Bronchial epithelial cell (primary cell): ENCODE measurements at regions not wholly inside any gene's neighbourhood (a gene's known extent, or its start where the extent isn't known, plus 50 kb on each side); places are given as distances from the start of the nearest gene placed in this dataset.
A peak's percentile ranks its signal among the peaks of the same experiment; 100 is the strongest.

Experiments
- DNase-seq: peaks from one replicate; pipeline ENCODE4 v3.0.0-alpha.2; 2010; ENCODE audit warnings: low read depth
- FAIRE-seq: peaks from 2 replicates; lab custom pipeline; 2011; peaks lifted over from hg19 to GRCh38; lab: Jason Lieb, UNC
- H3K27me3 ChIP-seq: 2 replicates; pipeline ENCODE4 v1.5.1; 2011; ENCODE audit warnings: low read length; ENCODE audit not compliant: control insufficient read depth, insufficient read depth
- H3K36me3 ChIP-seq: 2 replicates; pipeline ENCODE4 v1.5.1; 2011; ENCODE audit warnings: low read length; ENCODE audit not compliant: control insufficient read depth, insufficient read depth
- H3K4me3 ChIP-seq: 2 replicates; pipeline ENCODE4 v1.5.1; 2011; ENCODE audit warnings: mild to moderate bottlenecking, low read depth, low read length, control low read depth
- CTCF ChIP-seq: IDR thresholded peaks from 2 replicates; pipeline ENCODE4 v1.5.1; 2011; ENCODE audit warnings: mild to moderate bottlenecking, moderate library complexity, low read length, control low read depth, inconsistent platforms; ENCODE audit not compliant: insufficient read depth, severe bottlenecking

GRCh38 chr7:121755286-121755685 is 117.7 kb upstream of the PTPRZ1 start:
- TF ChIP-seq CTCF = no peak
- no peak overlapping the region for H3K4me3 ChIP-seq
- no peak for FAIRE-seq
- no peaks in the 10 kb centered on the region for H3K27me3 ChIP-seq
- no peak for DNase-seq
- no peaks in the 10 kb centered on the region for H3K36me3 ChIP-seq

GRCh38 chr7:121753944-121754343 is 119.0 kb upstream of the PTPRZ1 start:
- TF ChIP-seq CTCF = no peak
- no peak overlapping the region for H3K4me3 ChIP-seq
- FAIRE-seq (no peak), DNase-seq (no peak)
- H3K27me3 ChIP-seq = no peaks in the 10 kb centered on the region
- H3K36me3 ChIP-seq = no peaks in the 10 kb centered on the region

GRCh38 chr7:121752706-121753105 is 120.3 kb upstream of the PTPRZ1 start:
- DNase-seq (no peak), FAIRE-seq (no peak)
- H3K4me3 ChIP-seq = no peak overlapping the region
- TF ChIP-seq CTCF = peak; percentile 37
- no peaks in the 10 kb centered on the region for H3K36me3 ChIP-seq
- no peaks in the 10 kb centered on the region for H3K27me3 ChIP-seq

- no peak for FAIRE-seq
- no peak for TF ChIP-seq CTCF
- peak; percentile 75 for DNase-seq
These were observed 124.4 kb upstream of the PTPRZ1 start for GRCh38 chr7:121748546-121748945.

GRCh38 chr7:121745856-121746255 is 127.1 kb upstream of the PTPRZ1 start:
- Histone ChIP-seq H3K4me3 (no peak overlapping the region), H3K27me3 (no peaks in the 10 kb centered on the region), H3K36me3 (no peaks in the 10 kb centered on the region)
- no peak for TF ChIP-seq CTCF
- DNase-seq (peak; percentile 56), FAIRE-seq (no peak)

More at GRCh38 chr7:121748546-121748945, 124.4 kb upstream of the PTPRZ1 start:
- Histone ChIP-seq H3K27me3 (no peaks in the 10 kb centered on the region), H3K36me3 (no peaks in the 10 kb centered on the region), H3K4me3 (no peak overlapping the region)

GRCh38 chr7:121744877-121745276 is 128.1 kb upstream of the PTPRZ1 start:
- no peak for TF ChIP-seq CTCF
- Histone ChIP-seq H3K36me3 (no peaks in the 10 kb centered on the region), H3K4me3 (no peak overlapping the region), H3K27me3 (no peaks in the 10 kb centered on the region)
- FAIRE-seq (no peak), DNase-seq (peak; percentile 65)
